OCI-LY3 (cell line): ENCODE measurements at regions not wholly inside any gene's neighbourhood (a gene's known extent, or its start where the extent isn't known, plus 50 kb on each side); places are given as distances from the start of the nearest gene placed in this dataset.

ENCODE experiments used
- H2AFZ ChIP-seq: fragments of 200-600, 300-600 bp; shearing (Covaris generic); 2 replicates; pipeline ENCODE4 v1.6.0; 2014; ENCODE audit warnings: antibody characterized with exemption, low read depth, low read length
- H3K27ac ChIP-seq: fragments of 200-600, 300-600 bp; sonication (generic); 2 replicates; pipeline ENCODE4 v1.5.1; 2014; ENCODE audit warnings: mild to moderate bottlenecking, low read length, moderate library complexity, mixed read lengths
- H3K27me3 ChIP-seq: fragments of 200-600, 300-600 bp; sonication (generic); 2 replicates; pipeline ENCODE4 v1.6.1; 2014; ENCODE audit warnings: low read depth, low read length, mixed read lengths
- H3K36me3 ChIP-seq: fragments of 200-600, 300-600 bp; sonication (generic); replicated peaks from 2 replicates; pipeline ENCODE3; 2014; ENCODE audit warnings: low read depth, low read length, mixed read lengths
- H3K4me1 ChIP-seq: fragments of 300-600, 200-600 bp; sonication (generic); 2 replicates; pipeline ENCODE4 v1.6.1; 2014; ENCODE audit warnings: low read length, mixed read lengths
- H3K4me2 ChIP-seq: fragments of 200-600, 300-600 bp; sonication (generic); 2 replicates; pipeline ENCODE4 v1.6.1; 2014; ENCODE audit warnings: low read length, mixed read lengths
- H3K4me3 ChIP-seq: fragments of 300-600, 200-600 bp; sonication (generic); 2 replicates; pipeline ENCODE4 v1.5.1; 2014; ENCODE audit warnings: antibody characterized with exemption, mild to moderate bottlenecking, low read length, moderate library complexity
- H3K79me2 ChIP-seq: fragments of 300-600, 200-600 bp; shearing (Covaris generic); 2 replicates; pipeline ENCODE4 v1.6.1; 2014; ENCODE audit warnings: mild to moderate bottlenecking, low read length, mixed read lengths
- H3K9ac ChIP-seq: fragments of 300-600, 200-600 bp; shearing (Covaris generic); 2 replicates; pipeline ENCODE4 v1.6.0; 2014; ENCODE audit warnings: mild to moderate bottlenecking, low read length, moderate library complexity
- H3K9me3 ChIP-seq: fragments of 200-600, 300-600 bp; shearing (Covaris generic); 2 replicates; pipeline ENCODE4 v1.6.1; 2014; ENCODE audit warnings: low read length, mixed read lengths; ENCODE audit not compliant: insufficient read depth
- H4K20me1 ChIP-seq: fragments of 200-600, 300-600 bp; sonication (generic); 2 replicates; pipeline ENCODE4 v1.6.1; 2016; ENCODE audit warnings: low read length, mixed read lengths; ENCODE audit not compliant: insufficient read depth
- CTCF ChIP-seq: fragments of 200-600, 300-600 bp; sonication (generic); IDR thresholded peaks from 2 replicates; pipeline ENCODE4 v1.5.1; 2014; ENCODE audit warnings: antibody characterized with exemption, low read length, low read depth
- EZH2phosphoT487 ChIP-seq: fragments of 200-600 bp; shearing (Covaris generic); IDR thresholded peaks from 2 replicates; pipeline ENCODE4 v1.6.1; 2018; ENCODE audit warnings: antibody characterized with exemption, mixed run types, low read depth

GRCh38 chr12:66808606-66809005 is 129.7 kb upstream of the GRIP1 start:
- no peak overlapping the region for H2AFZ ChIP-seq
- no peak overlapping the region for H3K4me2 ChIP-seq
- H3K4me3 ChIP-seq, result no peak overlapping the region
- H3K79me2 ChIP-seq, result no peaks in the 10 kb centered on the region
- no peaks in the 10 kb centered on the region for H3K36me3 ChIP-seq
- H4K20me1 ChIP-seq, result no peaks in the 10 kb centered on the region
- H3K9me3 ChIP-seq, result no peaks in the 10 kb centered on the region
- no peak overlapping the region for H3K27ac ChIP-seq
- no peak overlapping the region for H3K9ac ChIP-seq
- TF ChIP-seq CTCF, result no peak
- no peak for TF ChIP-seq EZH2phosphoT487
- H3K4me1 ChIP-seq, result peaks cover 5% of the 10 kb centered on the region; the same call in 1 of the 2 replicates
- no peaks in the 10 kb centered on the region for H3K27me3 ChIP-seq

GRCh38 chr12:66813137-66813892 is 134.4 kb upstream of the GRIP1 start:
- no peak for TF ChIP-seq EZH2phosphoT487
- no peak for TF ChIP-seq CTCF
- H3K9me3 ChIP-seq, result no peaks in the 10 kb centered on the region
- no peak overlapping the region for H3K4me2 ChIP-seq
- H4K20me1 ChIP-seq, result no peaks in the 10 kb centered on the region
- H3K79me2 ChIP-seq, result no peaks in the 10 kb centered on the region
- no peaks in the 10 kb centered on the region for H3K27me3 ChIP-seq
- H3K36me3 ChIP-seq, result no peaks in the 10 kb centered on the region
- H3K9ac ChIP-seq, result no peak overlapping the region
- no peak overlapping the region; the same call in 1 of the 2 replicates for H2AFZ ChIP-seq
- H3K4me3 ChIP-seq, result no peak overlapping the region
- H3K27ac ChIP-seq, result no peak overlapping the region
- peaks cover 5% of the 10 kb centered on the region; the same call in 1 of the 2 replicates for H3K4me1 ChIP-seq

GRCh38 chr12:66819587-66819986 is 140.7 kb upstream of the GRIP1 start:
- Histone ChIP-seq H3K9me3 (no peaks in the 10 kb centered on the region), H3K4me2 (no peak overlapping the region), H3K4me1 (no peaks in the 10 kb centered on the region), H3K27ac (no peak overlapping the region), H2AFZ (no peak overlapping the region), H3K79me2 (no peaks in the 10 kb centered on the region), H4K20me1 (no peaks in the 10 kb centered on the region), H3K36me3 (no peaks in the 10 kb centered on the region), H3K4me3 (no peak overlapping the region), H3K27me3 (no peaks in the 10 kb centered on the region), H3K9ac (no peak overlapping the region)
- TF ChIP-seq EZH2phosphoT487, result no peak
- no peak for TF ChIP-seq CTCF

GRCh38 chr12:66822961-66823360 is 144.1 kb upstream of the GRIP1 start:
- no peak for TF ChIP-seq CTCF
- no peak for TF ChIP-seq EZH2phosphoT487
- Histone ChIP-seq H3K4me2 (no peak overlapping the region), H3K27ac (no peak overlapping the region), H3K4me1 (no peaks in the 10 kb centered on the region), H4K20me1 (no peaks in the 10 kb centered on the region), H3K9ac (no peak overlapping the region), H3K79me2 (no peaks in the 10 kb centered on the region), H3K27me3 (no peaks in the 10 kb centered on the region), H3K36me3 (no peaks in the 10 kb centered on the region), H3K4me3 (no peak overlapping the region), H2AFZ (no peak overlapping the region), H3K9me3 (no peaks in the 10 kb centered on the region)
